Loucy (cell line): ENCODE measurements at regions not wholly inside any gene's neighbourhood (a gene's known extent, or its start where the extent isn't known, plus 50 kb on each side); places are given as distances from the start of the nearest gene placed in this dataset.

Source experiments
- EZH2phosphoT487 ChIP-seq: fragments of 200-600 bp; IDR thresholded peaks from 2 replicates; pipeline ENCODE4 v1.6.1; 2018; ENCODE audit warnings: antibody characterized with exemption, mild to moderate bottlenecking, moderate library complexity, borderline replicate concordance
- TF ChIP-seq, protein P1 (sequence below): fragments of 200-600 bp; sonication (generic); conservative IDR thresholded peaks from 2 replicates; pipeline ENCODE4 v1.5.1; 2014; ENCODE audit warnings: mild to moderate bottlenecking, antibody characterized with exemption, low read length

DNA sequence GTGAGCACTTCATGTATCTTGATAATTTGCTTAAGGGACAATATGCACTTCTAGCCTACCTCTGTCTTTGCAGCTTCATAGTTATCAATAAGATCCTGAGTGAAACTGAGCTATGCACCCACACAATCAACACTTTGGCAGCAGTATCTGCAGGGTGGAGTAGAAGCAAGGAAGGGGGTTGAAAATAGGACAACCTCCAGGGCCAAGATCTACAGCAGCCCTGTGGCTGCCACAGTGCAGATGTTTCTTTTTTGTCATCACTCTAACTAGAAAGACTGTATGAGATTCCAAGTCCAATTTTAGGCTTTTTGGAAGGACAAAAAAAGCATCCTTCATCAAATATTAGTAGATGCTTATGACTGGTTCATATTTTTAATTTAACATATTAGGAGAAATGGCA is 336.1 kb upstream of the CITED2 start:
- TF ChIP-seq, protein P1, sequence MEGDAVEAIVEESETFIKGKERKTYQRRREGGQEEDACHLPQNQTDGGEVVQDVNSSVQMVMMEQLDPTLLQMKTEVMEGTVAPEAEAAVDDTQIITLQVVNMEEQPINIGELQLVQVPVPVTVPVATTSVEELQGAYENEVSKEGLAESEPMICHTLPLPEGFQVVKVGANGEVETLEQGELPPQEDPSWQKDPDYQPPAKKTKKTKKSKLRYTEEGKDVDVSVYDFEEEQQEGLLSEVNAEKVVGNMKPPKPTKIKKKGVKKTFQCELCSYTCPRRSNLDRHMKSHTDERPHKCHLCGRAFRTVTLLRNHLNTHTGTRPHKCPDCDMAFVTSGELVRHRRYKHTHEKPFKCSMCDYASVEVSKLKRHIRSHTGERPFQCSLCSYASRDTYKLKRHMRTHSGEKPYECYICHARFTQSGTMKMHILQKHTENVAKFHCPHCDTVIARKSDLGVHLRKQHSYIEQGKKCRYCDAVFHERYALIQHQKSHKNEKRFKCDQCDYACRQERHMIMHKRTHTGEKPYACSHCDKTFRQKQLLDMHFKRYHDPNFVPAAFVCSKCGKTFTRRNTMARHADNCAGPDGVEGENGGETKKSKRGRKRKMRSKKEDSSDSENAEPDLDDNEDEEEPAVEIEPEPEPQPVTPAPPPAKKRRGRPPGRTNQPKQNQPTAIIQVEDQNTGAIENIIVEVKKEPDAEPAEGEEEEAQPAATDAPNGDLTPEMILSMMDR = no peak
- TF ChIP-seq EZH2phosphoT487 = no peak
